Jurkat, Clone E6-1 (cell line): ENCODE measurements at regions not wholly inside any gene's neighbourhood (a gene's known extent, or its start where the extent isn't known, plus 50 kb on each side); places are given as distances from the start of the nearest gene placed in this dataset.

Source experiments
- DNase-seq: peaks from one replicate; pipeline ENCODE4 v3.0.0-alpha.2; 2011; ENCODE audit warnings: low read depth, low spot score
- H3K4me3 ChIP-seq: 2 replicates; pipeline ENCODE4 v1.5.1; 2011; ENCODE audit warnings: mild to moderate bottlenecking, low read length, control low read depth, moderate library complexity

GRCh38 chr4:84384801-84385200 is 114.3 kb downstream of the NKX6-1 start:
- no peak for DNase-seq
- no peak overlapping the region for H3K4me3 ChIP-seq

GRCh38 chr4:84381759-84382158 is 117.3 kb downstream of the NKX6-1 start:
- DNase-seq: no peak
- H3K4me3 ChIP-seq: no peak overlapping the region

- DNase-seq: no peak
- no peak overlapping the region for H3K4me3 ChIP-seq
Observed at GRCh38 chr4:84379917-84380641, 119.0 kb downstream of the NKX6-1 start.

GRCh38 chr4:84378983-84379382 is 120.1 kb downstream of the NKX6-1 start:
- DNase-seq: no peak
- no peak overlapping the region for H3K4me3 ChIP-seq

GRCh38 chr4:84378356-84378755 is 120.7 kb downstream of the NKX6-1 start:
- no peak for DNase-seq
- H3K4me3 ChIP-seq: no peak overlapping the region

- no peak overlapping the region for H3K4me3 ChIP-seq
- DNase-seq: no peak
Observed at GRCh38 chr4:84366907-84367306, 132.2 kb downstream of the NKX6-1 start.

GRCh38 chr4:84366161-84366560 is 132.9 kb downstream of the NKX6-1 start:
- no peak overlapping the region for H3K4me3 ChIP-seq
- no peak for DNase-seq

GRCh38 chr4:84362896-84363655 is 136.0 kb downstream of the NKX6-1 start:
- no peak overlapping the region for H3K4me3 ChIP-seq
- DNase-seq: no peak

- DNase-seq: no peak
- no peak overlapping the region for H3K4me3 ChIP-seq
Observed at GRCh38 chr4:84342161-84342560, 156.9 kb downstream of the NKX6-1 start.

GRCh38 chr4:84341559-84341958 is 157.5 kb downstream of the NKX6-1 start:
- H3K4me3 ChIP-seq: no peak overlapping the region
- DNase-seq: no peak

GRCh38 chr4:84338367-84338766 is 160.7 kb downstream of the NKX6-1 start:
- no peak overlapping the region for H3K4me3 ChIP-seq
- DNase-seq: no peak

- no peak overlapping the region for H3K4me3 ChIP-seq
- DNase-seq: no peak
Observed at GRCh38 chr4:84336964-84337705, 162.0 kb downstream of the NKX6-1 start.

- no peak for DNase-seq
- no peak overlapping the region for H3K4me3 ChIP-seq
Observed at GRCh38 chr4:84327526-84327925, 171.6 kb downstream of the NKX6-1 start.

GRCh38 chr4:84325625-84326024 is 173.5 kb downstream of the NKX6-1 start:
- no peak overlapping the region for H3K4me3 ChIP-seq
- no peak for DNase-seq

GRCh38 chr4:84324303-84325245 is 174.5 kb downstream of the NKX6-1 start:
- DNase-seq: no peak
- H3K4me3 ChIP-seq: no peak overlapping the region

GRCh38 chr4:84319124-84319523 is 180.0 kb downstream of the NKX6-1 start:
- no peak overlapping the region for H3K4me3 ChIP-seq
- DNase-seq: no peak

GRCh38 chr4:84317513-84317912 is 181.6 kb downstream of the NKX6-1 start:
- no peak for DNase-seq
- no peak overlapping the region for H3K4me3 ChIP-seq

- DNase-seq: no peak
- no peak overlapping the region for H3K4me3 ChIP-seq
Observed at GRCh38 chr4:84312426-84313012, 186.6 kb downstream of the NKX6-1 start.

GRCh38 chr4:84309191-84309590 is 189.9 kb downstream of the NKX6-1 start:
- no peak for DNase-seq
- H3K4me3 ChIP-seq: no peak overlapping the region
